ENCODE measurements at regions not wholly inside any gene's neighbourhood (a gene's known extent, or its start where the extent isn't known, plus 50 kb on each side); places are given as distances from the start of the nearest gene placed in this dataset.

GRCh38 chr18:78898635-78899034 lies 81.0 kb upstream of the SALL3 start:
- intact Hi-C loops (cut with DNase I) = no loop called here
- DNase-seq = no peak

GRCh38 chr18:78899241-78899640 lies 80.4 kb upstream of the SALL3 start:
- intact Hi-C loops (cut with DNase I) = no loop called here
- peak in 2 of 10 donors; percentile 7 to 52 for DNase-seq

- DNase-seq = peak in 1 of 10 donors; percentile 65
- intact Hi-C loops (cut with DNase I) = no loop called here
These were observed 78.4 kb upstream of the SALL3 start for GRCh38 chr18:78900938-78901909.

- intact Hi-C loops (cut with DNase I) = no loop called here
- DNase-seq = peak in 2 of 10 donors; percentile 37 to 63
These were observed 77.5 kb upstream of the SALL3 start for GRCh38 chr18:78901923-78902794.

GRCh38 chr18:78902795-78903435 lies 76.7 kb upstream of the SALL3 start:
- peak in 2 of 10 donors; percentile 24 to 31 for DNase-seq
- intact Hi-C loops (cut with DNase I) = no loop called here

- intact Hi-C loops (cut with DNase I) = no loop called here
- peak in 2 of 10 donors; percentile 30 to 36 for DNase-seq
These were observed 76.0 kb upstream of the SALL3 start for GRCh38 chr18:78903436-78904178.

GRCh38 chr18:78904179-78904531 lies 75.5 kb upstream of the SALL3 start:
- intact Hi-C loops (cut with DNase I) = no loop called here
- peak in 1 of 10 donors; percentile 51 for DNase-seq

GRCh38 chr18:78905334-78905733 lies 74.3 kb upstream of the SALL3 start:
- DNase-seq = peak in 1 of 10 donors; percentile 32
- intact Hi-C loops (cut with DNase I) = no loop called here

GRCh38 chr18:78906066-78906465 lies 73.6 kb upstream of the SALL3 start:
- intact Hi-C loops (cut with DNase I) = no loop called here
- peak in 1 of 10 donors; percentile 52 for DNase-seq

DNA sequence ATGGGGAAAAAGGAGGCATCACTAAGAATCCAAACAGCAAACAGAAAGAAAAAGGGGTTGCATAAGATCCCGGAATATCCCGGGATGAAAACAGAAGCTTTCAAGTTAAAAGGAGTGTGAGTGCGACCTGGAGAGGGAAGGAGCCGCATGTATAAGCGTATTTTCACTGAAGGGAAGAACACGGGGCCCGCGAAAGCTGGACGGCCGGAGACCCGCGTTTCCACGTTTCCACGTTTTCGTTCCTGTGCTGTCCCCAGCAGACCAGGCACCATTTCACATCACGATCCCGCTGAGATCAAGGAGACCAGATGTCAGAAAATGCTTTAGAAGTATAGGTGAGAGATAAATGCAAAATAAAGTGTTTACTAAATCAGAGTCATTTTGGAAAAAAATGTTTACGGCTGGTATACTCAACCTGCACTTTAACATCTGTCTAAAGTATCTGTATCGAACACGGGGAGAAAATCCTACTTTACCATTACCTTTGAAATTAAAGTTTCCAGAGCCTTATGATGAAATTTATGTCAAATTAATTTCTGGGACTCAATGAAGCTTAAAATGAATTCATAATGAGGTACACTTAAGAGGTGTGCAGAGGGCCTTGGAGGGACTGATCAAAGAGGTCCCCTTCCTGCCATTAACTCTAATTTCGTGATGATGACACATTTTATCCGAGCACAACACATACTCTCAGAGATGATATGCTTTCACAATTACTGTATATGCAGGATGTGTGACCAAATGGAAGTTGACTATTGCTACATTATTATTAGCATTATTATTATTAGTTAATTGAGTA lies 71.0 kb upstream of the SALL3 start:
- intact Hi-C loops (cut with DNase I) = no loop called here
- no peak for DNase-seq

GRCh38 chr18:78911751-78912283 lies 67.8 kb upstream of the SALL3 start:
- intact Hi-C loops (cut with DNase I) = no loop called here
- DNase-seq = no peak

DNA sequence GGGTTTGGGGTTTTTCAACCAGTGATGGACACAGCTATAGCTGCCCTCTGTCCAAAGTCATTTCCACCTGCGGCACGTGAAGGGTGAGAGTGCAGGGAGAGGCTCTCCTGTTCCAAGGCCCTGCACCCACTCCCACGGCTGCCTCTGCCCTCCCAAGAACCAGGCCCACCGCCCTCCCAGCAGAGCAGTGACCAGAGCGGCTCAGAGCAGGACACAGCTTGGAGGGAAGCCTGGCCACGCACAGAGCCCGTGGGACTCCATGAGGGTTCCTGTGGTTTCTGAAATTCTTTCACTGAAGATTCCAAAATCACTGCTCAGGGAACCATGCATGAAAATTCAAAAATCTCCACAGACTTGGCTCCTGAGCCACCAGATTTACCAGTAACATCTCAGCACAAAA lies 67.3 kb upstream of the SALL3 start:
- intact Hi-C loops (cut with DNase I) = no loop called here
- no peak for DNase-seq

- intact Hi-C loops (cut with DNase I) = no loop called here
- DNase-seq = no peak
These were observed 66.8 kb upstream of the SALL3 start for GRCh38 chr18:78912844-78913243.

DNA sequence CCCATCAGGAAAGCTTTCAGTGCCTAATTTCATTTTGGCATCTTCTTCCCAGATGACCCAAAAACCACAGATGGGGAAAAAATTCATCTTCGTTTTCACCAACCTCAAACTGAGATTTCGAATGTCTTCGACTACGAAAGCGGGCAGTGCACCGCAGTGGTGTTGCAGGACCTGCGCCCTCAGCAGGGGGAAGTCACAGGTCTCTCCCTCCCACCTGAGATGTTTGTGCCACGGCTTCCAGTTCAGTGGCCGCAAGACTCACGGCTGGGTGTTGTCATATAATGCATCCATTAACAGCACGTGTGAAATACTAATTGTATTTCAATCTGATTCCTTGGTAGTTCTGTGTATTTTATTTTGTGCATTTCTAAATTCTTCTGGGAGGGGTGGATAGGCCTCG lies 66.2 kb upstream of the SALL3 start:
- intact Hi-C loops (cut with DNase I) = no loop called here

DNA sequence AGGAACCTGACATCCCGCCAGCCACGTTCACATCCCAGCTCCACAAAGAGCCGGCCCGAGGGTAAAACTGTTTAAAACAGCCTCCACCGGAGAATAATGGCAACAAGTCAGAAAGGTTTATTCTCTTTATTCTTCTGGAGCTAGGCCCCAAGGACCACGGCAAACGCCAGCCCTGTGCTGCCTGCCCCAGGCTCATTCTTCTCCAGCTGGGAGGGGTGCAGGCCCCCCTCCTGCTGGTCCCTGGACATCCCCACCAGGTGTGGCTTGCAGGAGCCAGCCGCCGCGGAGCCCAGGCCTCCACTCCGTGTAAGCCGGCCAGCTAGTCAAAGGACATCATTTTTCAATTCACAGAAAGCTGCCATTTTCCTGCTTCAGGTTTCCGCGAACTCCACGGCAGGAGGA lies 65.8 kb upstream of the SALL3 start:
- intact Hi-C loops (cut with DNase I) = no loop called here
- peak in 1 of 10 donors; percentile 51 for DNase-seq

More for the DNA sequence above, 66.2 kb upstream of the SALL3 start:
- no peak for DNase-seq

DNA sequence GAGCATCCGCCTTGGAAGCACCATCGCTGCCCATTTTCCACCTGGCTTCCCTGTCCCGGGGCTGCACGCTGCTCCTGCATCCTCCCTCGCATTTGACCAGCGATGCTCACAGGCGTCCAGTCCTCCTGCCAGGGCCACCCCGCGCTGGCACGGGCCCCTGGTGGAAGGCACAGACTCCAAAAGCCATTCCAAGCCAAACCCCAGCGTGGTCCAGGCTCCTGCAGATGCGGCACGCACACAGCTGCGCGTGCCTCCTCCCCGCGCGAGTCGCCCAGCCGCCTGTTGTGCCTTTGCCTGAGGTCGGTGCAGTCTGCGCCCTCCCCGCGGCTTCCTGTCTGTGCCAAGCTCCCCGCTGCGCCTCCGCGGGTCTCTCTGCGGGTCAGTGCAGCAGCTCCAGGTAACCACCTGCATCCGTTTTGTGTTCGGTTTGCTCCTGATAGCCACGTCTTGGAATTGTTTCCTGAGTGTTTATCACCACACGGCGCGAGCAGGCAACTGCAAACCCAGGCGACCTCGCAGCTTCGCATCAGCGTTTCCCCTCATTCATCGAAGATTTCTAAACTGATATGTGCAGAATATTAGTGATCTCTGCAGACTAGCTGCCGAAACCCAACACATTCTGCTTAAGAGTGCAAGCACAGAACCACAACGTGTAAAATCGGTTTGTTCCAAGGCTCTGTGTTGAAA lies 65.2 kb upstream of the SALL3 start:
- no peak for DNase-seq
- intact Hi-C loops (cut with DNase I) = no loop called here

- DNase-seq = peak in 2 of 10 donors; percentile 45 to 73
- intact Hi-C loops (cut with DNase I) = no loop called here
These were observed 64.1 kb upstream of the SALL3 start for GRCh38 chr18:78915446-78916008.

- peak in 1 of 10 donors; percentile 49 for DNase-seq
- intact Hi-C loops (cut with DNase I) = no loop called here
These were observed 60.9 kb upstream of the SALL3 start for GRCh38 chr18:78918707-78919106.

Data from posterior cingulate gyrus (tissue), 11 donors.